CD4-positive, alpha-beta T cell treated with Interferon gamma for 1 hour (primary cell): ENCODE measurements at regions not wholly inside any gene's neighbourhood (a gene's known extent, or its start where the extent isn't known, plus 50 kb on each side); places are given as distances from the start of the nearest gene placed in this dataset.
"Not testable (repeated sequence)": the region's sequence is repeated elsewhere in the genome, so short reads cannot be mapped to it uniquely, and the experiment has no call there.

Experiments used
- DNase-seq: peaks from one replicate; pipeline ENCODE4 v3.0.0-alpha.2; 2020

DNA sequence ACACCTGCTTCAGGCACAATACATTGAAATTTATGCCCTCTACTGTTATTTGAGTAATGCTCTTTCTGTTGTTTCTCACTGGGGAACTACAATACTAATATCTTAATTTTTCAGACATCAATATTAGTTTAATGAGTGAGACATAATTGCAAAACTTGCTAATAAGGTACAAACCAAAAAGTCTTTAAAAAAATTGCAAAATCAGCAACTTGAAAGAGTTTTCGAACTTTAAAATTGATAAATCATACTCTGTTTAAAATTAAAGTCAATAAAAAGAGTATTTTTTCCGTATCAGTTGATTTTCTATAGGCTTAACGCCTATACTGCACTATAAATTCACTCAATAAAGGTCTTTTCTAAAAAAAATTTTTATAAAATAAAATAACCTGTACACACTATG, 1735.9 kb upstream of the SEL1L start:
- DNase-seq, result no peak

DNA sequence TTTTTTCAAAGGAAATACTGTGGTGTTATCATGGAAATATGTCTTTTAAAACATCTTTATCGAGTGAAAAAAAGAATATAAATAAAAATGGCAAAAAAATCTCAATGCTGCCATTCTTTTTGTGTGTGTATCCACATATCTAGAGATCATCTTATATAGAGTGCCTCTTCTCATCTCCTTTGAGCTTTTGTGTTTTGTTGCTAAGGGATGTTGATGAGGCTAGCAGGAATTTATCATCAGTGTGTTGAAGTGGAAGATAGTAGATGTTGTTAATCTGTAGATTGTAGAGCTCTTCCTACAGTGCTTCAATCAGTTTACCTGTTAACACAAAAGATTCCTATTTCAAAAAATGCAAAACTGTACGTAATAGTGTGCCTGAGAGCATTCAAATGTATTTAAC, 1738.0 kb upstream of the SEL1L start:
- DNase-seq, result no peak

DNA sequence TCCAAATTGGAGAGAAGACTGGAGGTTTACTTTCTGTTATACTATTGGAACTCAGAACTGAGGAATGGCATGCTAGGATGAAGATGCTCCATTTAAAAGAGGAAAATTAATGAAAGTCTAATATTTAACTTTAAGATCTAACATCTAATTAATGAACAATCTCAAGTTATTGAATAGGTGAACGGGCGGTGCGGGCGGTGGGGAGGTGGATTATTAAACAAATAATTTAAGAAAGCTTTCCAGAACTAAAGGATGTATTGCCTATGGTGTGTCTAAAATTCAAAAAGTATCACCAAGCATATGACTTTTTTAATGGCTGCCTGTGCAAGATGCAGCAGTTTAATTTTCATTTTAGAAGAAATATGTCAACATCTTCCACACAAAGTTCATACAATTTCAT, 1747.1 kb upstream of the SEL1L start:
- DNase-seq, result no peak

DNA sequence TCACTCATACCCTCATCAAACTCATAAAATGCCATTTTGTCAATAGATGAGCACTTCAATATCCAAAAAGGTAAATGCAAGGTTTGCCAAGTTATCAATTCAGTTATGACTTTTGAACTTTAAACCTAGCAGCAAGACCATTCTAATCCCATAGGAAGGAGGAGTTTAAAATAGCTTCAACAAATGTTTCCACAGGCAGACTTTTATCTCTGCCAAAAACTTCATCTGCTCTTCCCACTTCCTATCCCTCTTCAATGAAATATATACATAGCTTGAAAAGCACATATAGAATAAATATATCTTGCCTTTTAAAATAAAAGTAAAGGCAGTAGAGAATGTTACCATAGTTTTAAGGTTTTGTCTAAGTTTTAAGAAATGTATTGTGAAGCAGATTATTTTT, 1749.1 kb upstream of the SEL1L start:
- DNase-seq, result no peak

DNA sequence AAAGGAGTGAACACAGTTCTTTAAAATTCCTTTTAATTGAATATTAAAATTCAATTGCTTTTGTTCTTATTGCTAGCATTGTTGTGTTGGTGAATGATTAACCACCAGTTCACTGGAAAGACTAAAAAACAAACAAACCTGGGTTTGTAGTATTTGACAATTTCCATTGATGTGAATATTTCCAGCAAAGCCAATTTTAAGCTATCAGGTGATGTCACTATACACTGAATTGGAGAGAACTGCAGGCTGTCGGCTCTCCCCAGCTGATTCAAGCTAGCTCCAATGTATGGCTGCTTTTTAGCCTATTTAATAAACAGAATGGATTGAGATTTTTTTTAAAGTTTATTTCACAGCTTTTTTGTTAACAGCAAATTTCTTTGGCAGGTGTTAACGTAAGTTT, 1753.6 kb upstream of the SEL1L start:
- no peak for DNase-seq

DNA sequence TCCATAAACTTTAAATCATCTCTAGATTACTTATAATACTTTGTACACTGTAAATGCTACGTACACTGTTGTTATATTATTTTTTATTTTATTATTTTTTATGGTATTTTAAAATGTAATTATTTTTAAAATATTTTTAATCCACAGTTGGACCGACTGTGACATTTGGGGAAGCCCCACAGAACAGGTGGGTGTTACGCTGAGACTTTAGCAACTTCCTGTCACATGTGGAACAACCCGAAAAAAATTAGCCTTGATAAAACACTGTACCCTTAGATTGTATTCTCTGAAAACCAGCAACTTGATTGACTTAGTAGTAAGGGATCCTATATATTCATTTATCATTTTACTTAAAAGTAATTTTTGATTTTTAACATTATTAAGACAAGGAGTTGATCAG, 1755.7 kb upstream of the SEL1L start:
- no peak for DNase-seq

DNA sequence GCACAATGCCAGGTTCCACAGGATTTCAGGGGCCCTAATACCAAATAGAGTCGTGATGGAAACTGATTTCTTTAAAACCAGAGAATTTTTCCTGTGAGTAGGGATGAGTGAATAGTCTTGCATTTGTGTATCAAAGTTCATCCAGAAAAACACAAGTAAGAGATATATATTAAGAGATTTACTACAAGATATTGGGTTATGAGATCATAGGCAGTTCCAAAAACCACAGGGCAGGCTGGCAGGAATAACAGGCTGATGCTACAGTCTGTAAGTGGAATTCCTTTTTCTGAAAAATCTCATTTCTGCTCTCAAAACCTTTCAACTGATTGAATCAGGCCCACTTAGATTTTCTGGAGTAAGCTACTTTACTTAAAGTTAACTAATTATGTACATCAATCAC, 1756.2 kb upstream of the SEL1L start:
- DNase-seq, result no peak

DNA sequence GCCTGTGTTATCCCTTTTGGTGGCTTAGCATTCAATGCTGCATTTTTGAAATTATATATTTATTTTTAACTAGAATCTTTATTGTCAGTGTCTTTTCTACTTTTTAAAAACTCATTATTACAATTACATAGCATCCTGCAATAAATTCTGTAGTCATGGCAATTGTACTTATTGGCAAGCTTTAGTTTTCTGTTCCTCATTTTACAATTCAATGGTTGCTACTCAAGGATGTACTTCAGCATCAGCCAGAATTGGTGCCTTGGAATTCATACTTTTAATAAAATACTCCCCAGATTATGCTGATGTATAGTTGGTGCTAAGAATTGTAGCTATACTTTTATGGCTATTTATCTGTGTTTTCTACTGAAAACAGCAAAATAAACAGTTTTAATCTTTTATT, 1756.8 kb upstream of the SEL1L start:
- DNase-seq, result no peak

DNA sequence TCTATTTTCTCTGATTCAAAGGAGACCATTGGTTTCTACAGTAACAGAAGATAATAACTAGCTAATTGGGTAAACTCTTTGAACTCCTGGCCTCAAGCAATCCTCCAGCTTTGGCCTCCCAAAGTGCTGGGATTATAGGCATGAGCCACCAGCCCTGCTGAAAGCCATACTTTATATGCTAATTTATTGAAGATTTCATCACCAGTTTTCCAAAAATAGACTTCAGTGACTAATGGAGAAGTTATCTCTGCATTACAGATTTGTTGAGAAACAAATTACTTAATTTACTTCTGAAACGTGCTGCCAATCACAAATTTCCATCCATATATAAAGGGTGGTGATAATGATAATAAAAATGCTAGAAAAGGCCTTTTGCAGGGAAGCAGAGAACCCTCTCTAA, 1758.1 kb upstream of the SEL1L start:
- DNase-seq, result no peak

DNA sequence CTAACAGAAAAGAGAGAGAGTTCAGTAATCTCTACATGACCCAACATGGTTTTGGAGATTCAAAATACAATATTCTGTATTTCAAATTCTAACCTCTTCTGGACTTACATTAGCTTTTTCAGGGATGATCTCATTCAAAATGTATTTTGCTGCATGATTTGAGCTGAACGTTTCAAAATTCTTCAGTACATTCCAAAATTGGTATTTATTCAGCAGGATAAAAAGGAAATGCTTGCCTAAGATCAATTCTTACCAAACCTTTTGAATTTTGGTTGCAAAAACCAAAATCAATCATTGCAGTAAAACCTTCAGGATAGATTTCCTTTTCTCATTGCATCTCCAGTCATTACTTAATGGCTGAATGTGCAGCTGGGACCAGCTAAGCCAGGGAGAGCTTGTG, 1761.3 kb upstream of the SEL1L start:
- no peak for DNase-seq

DNA sequence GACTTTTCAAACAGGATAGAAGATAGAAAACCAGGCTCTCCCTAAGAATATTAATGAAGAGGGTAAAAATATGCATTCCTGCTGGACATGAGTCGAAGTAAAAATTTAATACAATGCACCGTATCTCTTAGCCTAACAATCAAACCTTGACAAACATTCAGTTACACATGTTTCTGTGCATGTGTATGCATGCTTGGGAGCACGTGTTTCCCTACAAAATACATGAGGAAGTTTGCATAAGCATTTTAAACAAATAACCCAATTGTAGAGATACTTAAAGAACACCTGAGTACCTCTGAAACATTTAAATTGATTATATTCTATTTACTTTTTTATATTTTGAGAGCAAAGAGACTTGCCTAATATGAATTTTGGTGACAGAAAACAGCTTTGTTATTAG, 1763.7 kb upstream of the SEL1L start:
- DNase-seq, result no peak

DNA sequence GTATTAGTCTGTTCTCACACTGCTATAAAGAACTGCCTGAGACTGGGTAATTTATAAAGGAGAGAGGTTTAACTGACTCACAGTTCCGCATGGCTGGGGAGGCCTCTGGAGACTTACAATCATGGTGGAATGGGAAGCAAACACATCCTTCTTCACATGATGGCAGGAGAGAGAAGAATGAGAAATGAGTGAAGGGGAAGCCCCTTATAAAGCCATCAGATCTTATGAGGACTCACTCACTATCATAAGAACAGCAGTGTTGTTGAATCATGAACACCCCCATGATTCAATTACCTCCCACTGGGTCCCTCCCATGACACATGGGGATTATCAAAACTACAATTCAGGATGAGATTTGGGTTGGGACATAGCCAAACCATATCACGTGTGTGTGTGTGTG, 1764.4 kb upstream of the SEL1L start:
- DNase-seq, result not testable (repeated sequence)

DNA sequence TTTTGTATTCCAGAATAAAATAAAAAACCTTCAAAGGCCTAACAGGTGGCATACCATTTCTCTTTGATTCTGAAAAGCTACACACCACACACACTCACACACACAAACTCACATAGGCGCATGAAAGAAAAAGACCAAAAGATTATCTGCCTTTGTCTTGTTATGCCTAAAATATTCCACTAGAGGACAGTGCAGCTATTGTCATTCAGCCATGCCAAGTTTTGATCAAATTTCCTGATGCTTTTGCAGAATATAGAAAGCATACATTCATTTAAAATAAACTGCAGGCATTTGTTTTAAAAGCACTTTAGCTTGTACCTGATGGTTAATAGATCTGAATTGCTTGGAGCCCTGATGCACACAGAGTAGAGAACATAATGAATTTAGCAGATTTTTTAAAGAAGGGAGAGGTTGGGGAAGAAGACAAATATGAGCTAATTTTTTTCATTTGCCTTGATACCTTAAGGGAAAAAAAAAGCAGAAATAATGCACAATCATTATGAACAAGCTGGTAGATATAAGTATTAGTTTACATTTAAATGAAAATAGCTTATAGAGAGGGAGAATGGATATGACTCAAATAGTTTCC, 1766.9 kb upstream of the SEL1L start:
- DNase-seq, result no peak

DNA sequence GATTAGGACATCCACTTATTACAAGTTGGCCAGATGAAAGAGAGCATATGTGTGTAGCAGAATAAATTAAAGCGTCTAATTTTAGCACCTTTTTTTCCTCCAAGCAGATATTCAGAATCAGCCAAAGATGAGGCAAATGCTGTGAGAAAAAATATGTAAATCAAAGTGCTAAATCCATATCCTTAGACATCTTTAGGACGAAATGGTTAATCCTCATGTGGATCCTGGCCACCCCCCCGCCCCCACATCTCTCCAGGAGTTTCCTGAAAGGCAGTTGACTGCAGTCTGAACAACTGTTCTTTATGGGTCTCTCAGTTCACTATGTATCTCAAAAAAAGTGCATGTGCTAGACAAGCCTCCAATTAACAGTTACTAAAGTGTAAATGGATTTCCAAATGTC, 1768.1 kb upstream of the SEL1L start:
- DNase-seq, result no peak

DNA sequence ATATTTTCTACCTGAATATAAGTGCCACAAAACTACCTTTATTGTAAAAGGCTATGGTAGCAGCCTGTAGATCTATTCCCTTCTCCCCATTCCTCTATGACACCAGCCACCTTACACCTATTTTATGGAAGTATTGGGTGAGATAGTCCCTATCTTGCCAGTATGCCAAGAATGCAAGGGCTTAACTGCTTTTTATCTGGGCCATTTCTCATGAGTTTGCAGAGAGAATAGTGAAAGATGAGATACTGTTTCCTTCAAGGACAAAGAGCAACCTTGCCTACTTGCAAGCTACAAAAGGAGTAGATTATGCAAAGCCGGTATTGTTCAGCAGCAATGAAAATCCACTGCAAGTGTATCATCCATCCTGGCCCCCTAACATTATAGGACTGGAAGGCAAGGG, 1775.6 kb upstream of the SEL1L start:
- DNase-seq, result no peak

DNA sequence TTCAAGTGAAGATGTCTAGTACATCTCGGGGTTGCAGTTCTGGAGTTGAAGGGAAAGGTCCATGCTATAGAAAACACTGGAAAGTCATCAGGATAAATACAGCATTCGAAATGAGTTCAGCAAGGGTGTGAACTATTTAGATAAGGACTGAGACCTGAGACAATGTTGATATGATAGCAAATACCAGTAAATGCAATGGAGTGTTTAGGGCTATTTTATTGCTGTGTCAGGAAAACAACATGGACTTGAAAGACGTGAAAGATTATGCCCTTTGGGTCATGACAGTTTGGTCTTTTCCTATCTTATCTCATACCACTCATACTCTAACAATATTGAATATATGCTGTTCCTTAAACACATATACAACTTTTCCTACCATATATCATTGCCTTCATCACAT, 1776.2 kb upstream of the SEL1L start:
- DNase-seq, result no peak

DNA sequence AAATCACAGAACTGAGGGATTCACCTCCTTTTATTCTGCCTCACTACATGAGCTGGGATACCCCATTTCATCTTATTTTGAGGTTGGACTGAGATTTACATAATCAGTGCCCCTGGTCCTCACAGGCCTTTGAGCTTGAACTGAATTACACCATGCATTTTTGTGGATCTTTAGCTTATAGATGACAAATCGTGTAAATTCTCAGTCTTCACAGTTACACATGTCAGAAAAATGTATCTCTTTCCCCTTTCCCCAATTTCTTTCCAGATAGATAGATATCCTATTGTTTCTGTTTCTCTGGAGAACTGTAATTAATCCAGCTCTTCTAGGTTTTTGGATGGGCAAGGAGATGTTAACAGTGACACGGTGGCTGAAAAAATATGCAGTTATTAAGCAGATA, 1778.9 kb upstream of the SEL1L start:
- DNase-seq, result no peak

DNA sequence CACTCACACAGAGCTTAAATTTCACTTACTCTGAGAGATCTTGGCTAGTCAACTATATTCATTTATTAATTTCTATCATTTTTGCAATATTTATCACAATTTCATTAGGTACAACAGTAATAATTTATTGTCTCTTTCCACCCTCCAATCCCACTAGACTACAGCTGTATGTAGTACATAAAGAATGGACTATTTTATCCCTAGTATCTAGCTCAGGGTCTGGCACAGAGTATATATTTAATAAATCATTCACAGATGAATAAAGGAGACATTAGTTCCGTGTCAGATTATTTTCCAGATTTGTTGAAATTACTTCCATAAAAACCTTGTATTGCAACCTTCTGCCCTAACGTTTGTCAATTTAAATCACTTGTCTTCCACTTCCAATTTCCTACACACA, 1781.1 kb upstream of the SEL1L start:
- DNase-seq, result no peak

DNA sequence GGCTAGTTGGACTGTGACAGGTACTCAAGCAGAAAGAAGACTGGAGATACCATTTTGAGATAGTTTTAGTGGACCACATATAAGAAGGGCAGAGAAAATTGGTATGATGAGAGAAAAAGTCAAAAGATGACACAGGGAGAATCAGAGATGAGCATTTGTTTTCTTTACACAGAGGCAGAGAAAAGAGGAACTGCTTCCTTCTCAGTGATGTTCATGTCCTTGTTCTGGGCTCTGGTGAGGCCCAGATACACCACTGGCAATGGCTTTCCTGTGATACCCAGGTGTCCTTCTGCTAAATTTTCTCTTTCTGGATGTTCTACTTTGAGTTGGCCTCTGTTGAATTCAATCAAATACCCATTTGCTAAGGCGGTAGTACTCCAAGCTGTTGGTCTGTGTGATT, 1782.7 kb upstream of the SEL1L start:
- DNase-seq, result no peak

DNA sequence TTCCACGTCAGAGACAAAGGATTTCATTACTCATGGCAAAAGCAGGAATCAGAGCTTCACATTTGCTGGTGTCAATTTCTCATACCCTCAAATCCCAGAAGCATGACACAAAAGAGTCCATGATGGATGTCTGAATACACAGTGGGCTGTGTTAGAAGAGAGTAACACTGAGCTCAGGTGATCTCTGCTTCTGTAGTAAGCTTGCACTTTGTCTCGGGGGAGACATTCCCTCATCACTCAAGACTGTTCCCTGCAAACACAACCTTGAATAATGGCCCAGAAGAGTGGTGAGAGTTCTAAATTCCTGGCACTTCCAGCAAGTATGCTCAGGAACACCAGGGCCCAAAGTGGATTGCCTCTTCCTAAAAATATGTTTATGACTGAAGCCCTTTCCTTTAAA, 1787.2 kb upstream of the SEL1L start:
- DNase-seq, result no peak

DNA sequence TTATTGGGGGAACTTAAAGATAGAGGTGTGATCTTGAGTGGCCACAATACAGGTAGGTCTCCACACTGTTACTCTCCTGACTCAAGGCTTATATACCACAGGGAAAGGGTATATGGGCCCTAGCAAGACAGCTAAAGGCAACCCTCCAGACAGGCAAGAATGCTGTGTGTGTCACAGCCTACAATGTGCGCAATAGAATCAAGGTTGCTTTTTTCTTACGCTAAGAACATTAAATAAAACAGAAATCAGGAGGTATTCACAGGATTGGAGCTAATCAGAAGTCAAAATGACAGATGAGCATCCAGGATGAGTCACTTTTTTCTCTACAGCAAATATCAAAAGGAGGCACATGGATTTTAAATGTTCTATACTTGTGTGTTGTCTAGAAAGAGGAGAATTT, 1797.9 kb upstream of the SEL1L start:
- DNase-seq, result no peak

DNA sequence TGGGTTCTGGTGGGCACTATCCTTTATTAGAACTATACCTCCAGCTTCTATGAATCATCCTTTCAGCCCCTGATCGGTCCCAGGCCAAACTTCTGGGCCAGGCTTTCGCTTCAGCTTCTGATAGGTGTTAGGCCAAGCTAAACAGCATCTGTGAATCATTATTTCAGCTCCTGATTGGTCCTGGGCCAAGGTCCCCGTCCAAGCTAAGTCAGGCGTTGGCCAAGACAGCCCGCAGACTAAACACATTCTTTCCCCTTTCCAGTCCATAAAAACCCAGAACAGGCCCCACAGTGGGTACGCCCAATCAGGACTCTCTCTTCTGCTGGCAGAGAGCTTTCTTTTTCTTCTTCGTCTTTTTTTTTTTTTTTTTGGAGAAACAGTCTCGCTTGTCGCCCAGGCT, 1808.9 kb upstream of the SEL1L start:
- no peak for DNase-seq

DNA sequence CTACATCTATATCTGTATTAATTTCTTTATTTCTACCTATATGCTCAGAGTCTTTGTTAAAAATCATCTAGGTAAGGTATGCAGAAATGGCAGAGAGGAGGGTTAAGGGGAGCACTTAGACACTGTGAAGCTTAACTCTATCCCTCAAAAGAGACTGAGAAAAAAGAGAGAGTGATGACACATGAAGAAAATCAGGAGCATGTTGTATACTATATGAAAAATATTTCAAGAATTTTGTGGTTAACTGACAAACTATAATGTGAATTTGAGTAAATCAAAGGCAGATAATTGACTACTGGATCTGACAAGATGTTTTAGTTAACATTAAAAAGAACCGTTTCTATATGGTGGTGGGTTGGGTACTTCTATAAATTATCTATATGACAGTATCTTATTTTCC, 1814.2 kb upstream of the SEL1L start:
- no peak for DNase-seq

DNA sequence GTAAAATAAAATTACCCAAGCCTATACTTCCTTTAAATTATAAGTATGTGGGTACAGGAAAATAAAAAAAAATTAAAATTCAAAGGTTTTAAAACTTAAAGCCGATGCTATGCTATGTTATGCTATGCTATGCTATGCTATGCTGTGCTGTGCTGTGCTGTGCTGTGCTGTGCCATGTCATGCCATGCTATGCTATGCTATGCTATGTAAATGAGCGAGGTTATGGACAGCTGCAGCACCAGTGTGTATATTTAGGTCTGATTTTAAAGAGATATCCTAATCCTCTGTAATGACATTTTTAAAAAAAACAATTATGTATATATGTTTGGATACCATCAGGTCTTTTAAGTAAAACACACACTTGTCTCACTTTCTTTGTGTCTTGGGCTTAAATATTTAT, 1822.0 kb upstream of the SEL1L start:
- no peak for DNase-seq

DNA sequence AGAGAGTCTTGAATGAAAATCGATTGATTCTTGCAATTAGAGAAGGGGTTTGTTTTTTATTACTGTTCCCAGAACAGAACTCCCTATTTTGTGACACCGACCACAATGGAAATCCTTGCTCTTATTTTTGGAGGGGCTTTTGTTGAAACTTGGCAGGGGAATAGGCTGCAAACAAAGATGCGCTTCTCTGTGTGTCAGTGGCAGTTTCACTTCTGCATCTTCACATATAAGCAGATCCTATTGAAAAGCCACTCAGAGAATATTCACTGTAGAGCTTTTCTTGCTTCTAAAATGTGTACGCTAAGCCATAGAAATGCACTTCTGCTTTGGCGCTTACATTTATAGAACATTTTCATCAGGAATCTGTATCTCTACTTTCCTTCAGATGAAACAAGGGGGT, 1822.4 kb upstream of the SEL1L start:
- DNase-seq, result no peak

DNA sequence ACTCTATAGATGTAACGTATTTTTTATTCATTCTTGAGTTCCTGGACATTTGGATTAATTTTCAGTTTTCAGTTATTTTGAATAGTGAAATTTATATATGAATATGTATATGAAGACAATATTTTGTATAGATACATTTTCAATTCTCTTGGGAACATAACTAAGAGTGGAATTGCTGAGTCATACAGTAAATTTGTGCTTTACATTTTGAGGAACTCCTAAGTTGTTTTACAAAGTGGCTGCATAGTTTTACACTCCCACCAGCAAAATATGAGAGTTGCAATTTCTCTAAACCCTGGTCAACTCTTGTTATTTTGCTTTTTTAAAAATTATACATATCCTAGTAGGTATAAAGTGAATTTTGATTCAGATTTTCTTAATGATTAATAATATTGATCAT, 1838.6 kb upstream of the SEL1L start:
- DNase-seq, result no peak
